HEK293 (cell line): ENCODE measurements at regions not wholly inside any gene's neighbourhood (a gene's known extent, or its start where the extent isn't known, plus 50 kb on each side); places are given as distances from the start of the nearest gene placed in this dataset.

Experiments
- CTCF ChIA-PET: fragments of 350-600 bp; formaldehyde crosslinking; extraction: SDS; loops from one replicate; lab custom pipeline; 2021; ENCODE audit warnings: antibody characterized with exemption; lab: Yijun Ruan, JAX
- POLR2A ChIA-PET: fragments of 300-600 bp; formaldehyde crosslinking; extraction: SDS; loops from one replicate; lab custom pipeline; 2020; ENCODE audit warnings: antibody characterized with exemption, inconsistent platforms; lab: Yijun Ruan, JAX
- H3K27ac ChIP-seq: fragments of 200-500 bp; sonication (Bioruptor generic); 2 replicates; pipeline ENCODE4 v1.5.1; 2014; ENCODE audit warnings: low read depth, low read length, control low read depth, inconsistent platforms; ENCODE audit errors: extremely low read depth
- H3K36me3 ChIP-seq, 2 experiments: fragments of 200-500 bp in 1 of 2; sonication (Bioruptor generic) in 1 of 2; 1 replicate in 1 of 2; 2 replicates in 1 of 2; pipeline ENCODE4 v1.5.1; 2014 to 2017; ENCODE audit warnings: inconsistent platforms in 2 of 2, low read length in 2 of 2; ENCODE audit not compliant: control insufficient read depth in 2 of 2, insufficient read depth in 1 of 2
- H3K4me1 ChIP-seq: fragments of 200-500 bp; sonication (Bioruptor generic); 2 replicates; pipeline ENCODE4 v1.5.1; 2014; ENCODE audit warnings: mild to moderate bottlenecking, low read length, inconsistent platforms; ENCODE audit not compliant: control insufficient read depth, insufficient read depth
- H3K4me3 ChIP-seq: 2 replicates; pipeline ENCODE4 v1.5.1; 2011; ENCODE audit warnings: low read depth, mild to moderate bottlenecking, control low read depth, low read length, moderate library complexity
- H3K9me3 ChIP-seq: fragments of 200-500 bp; sonication (Bioruptor generic); 2 replicates; pipeline ENCODE4 v1.5.1; 2014; ENCODE audit warnings: low read depth, low read length, inconsistent platforms; ENCODE audit not compliant: control insufficient read depth, insufficient read depth
- GFI1B ChIP-seq: fragments of 450-650 bp; formaldehyde crosslinking; IDR thresholded peaks from 2 replicates; pipeline ENCODE4 v1.5.1; 2016; ENCODE audit warnings: missing biosample characterization, missing genetic modification characterization
- GLIS1 ChIP-seq: fragments of 450-650 bp; formaldehyde crosslinking; IDR thresholded peaks from 2 replicates; pipeline ENCODE4 v1.5.1; 2016; ENCODE audit warnings: missing biosample characterization, missing genetic modification characterization
- HOXC10 ChIP-seq: sonication (generic); formaldehyde crosslinking; IDR thresholded peaks from 2 replicates; pipeline ENCODE4 v1.8.1; 2023; ENCODE audit warnings: mild to moderate bottlenecking, missing genetic modification reagents
- KLF10 ChIP-seq: fragments of 450-650 bp; IDR thresholded peaks from 2 replicates; pipeline ENCODE4 v1.5.1; 2018; ENCODE audit warnings: missing biosample characterization, mild to moderate bottlenecking, missing genetic modification characterization
- MEIS1 ChIP-seq: sonication (generic); formaldehyde crosslinking; IDR thresholded peaks from 2 replicates; pipeline ENCODE4 v1.8.1; 2022; ENCODE audit warnings: missing genetic modification reagents, mild to moderate bottlenecking, borderline replicate concordance
- PRDM6 ChIP-seq: fragments of 450-650 bp; formaldehyde crosslinking; IDR thresholded peaks from 2 replicates; pipeline ENCODE4 v1.5.1; 2017; ENCODE audit warnings: missing biosample characterization, missing genetic modification characterization
- REPIN1 ChIP-seq: fragments of 450-650 bp; formaldehyde crosslinking; IDR thresholded peaks from 2 replicates; pipeline ENCODE4 v1.5.1; 2017; ENCODE audit warnings: missing biosample characterization, missing genetic modification characterization, low read depth
- WT1 ChIP-seq: fragments of 450-650 bp; formaldehyde crosslinking; IDR thresholded peaks from 2 replicates; pipeline ENCODE4 v1.5.1; 2016; ENCODE audit warnings: missing biosample characterization, missing genetic modification characterization
- ZBTB26 ChIP-seq: fragments of 450-650 bp; formaldehyde crosslinking; optimal IDR thresholded peaks from 2 replicates; pipeline ENCODE3; 2016; ENCODE audit warnings: missing biosample characterization, mild to moderate bottlenecking, missing genetic modification characterization
- ZBTB49 ChIP-seq: fragments of 450-650 bp; formaldehyde crosslinking; IDR thresholded peaks from 2 replicates; pipeline ENCODE4 v1.5.1; 2016; ENCODE audit warnings: missing biosample characterization, missing genetic modification characterization, low read depth
- ZBTB7A ChIP-seq: fragments of 450-650 bp; formaldehyde crosslinking; IDR thresholded peaks from 2 replicates; pipeline ENCODE4 v1.5.1; 2016; ENCODE audit warnings: low read depth, missing biosample characterization, missing genetic modification characterization
- ZNF155 ChIP-seq: fragments of 450-650 bp; formaldehyde crosslinking; IDR thresholded peaks from 2 replicates; pipeline ENCODE4 v1.5.1; 2016; ENCODE audit warnings: missing biosample characterization, missing genetic modification characterization
- ZNF221 ChIP-seq: fragments of 450-650 bp; formaldehyde crosslinking; IDR thresholded peaks from 2 replicates; pipeline ENCODE4 v1.5.1; 2017; ENCODE audit warnings: missing biosample characterization, missing genetic modification characterization, borderline replicate concordance
- ZNF23 ChIP-seq: fragments of 450-650 bp; formaldehyde crosslinking; IDR thresholded peaks from 2 replicates; pipeline ENCODE4 v1.5.1; 2016; ENCODE audit warnings: missing biosample characterization, missing genetic modification characterization, borderline replicate concordance
- ZNF248 ChIP-seq: fragments of 450-650 bp; formaldehyde crosslinking; IDR thresholded peaks from 2 replicates; pipeline ENCODE4 v1.5.1; 2017; ENCODE audit warnings: missing biosample characterization, missing genetic modification characterization
- ZNF302 ChIP-seq: fragments of 450-650 bp; formaldehyde crosslinking; IDR thresholded peaks from 2 replicates; pipeline ENCODE4 v1.5.1; 2016; ENCODE audit warnings: missing biosample characterization, missing genetic modification characterization, low read depth
- ZNF311 ChIP-seq: fragments of 450-650 bp; formaldehyde crosslinking; IDR thresholded peaks from 2 replicates; pipeline ENCODE4 v1.5.1; 2017; ENCODE audit warnings: missing biosample characterization, missing genetic modification characterization, borderline replicate concordance
- ZNF423 ChIP-seq: fragments of 450-650 bp; formaldehyde crosslinking; IDR thresholded peaks from 2 replicates; pipeline ENCODE4 v1.5.1; 2016; ENCODE audit warnings: missing biosample characterization, missing genetic modification characterization
- ZNF518A ChIP-seq: fragments of 450-650 bp; formaldehyde crosslinking; conservative IDR thresholded peaks from 2 replicates; pipeline ENCODE4 v1.5.1; 2016; ENCODE audit warnings: low read depth, missing biosample characterization, missing genetic modification characterization
- ZNF544 ChIP-seq: fragments of 450-650 bp; formaldehyde crosslinking; IDR thresholded peaks from 2 replicates; pipeline ENCODE4 v1.5.0; 2017; ENCODE audit warnings: missing biosample characterization, missing genetic modification characterization
- ZNF549 ChIP-seq: fragments of 450-650 bp; IDR thresholded peaks from 2 replicates; pipeline ENCODE4 v1.5.1; 2018; ENCODE audit warnings: missing biosample characterization, missing genetic modification characterization, mild to moderate bottlenecking, inconsistent platforms, moderate library complexity
- ZNF558 ChIP-seq: fragments of 450-650 bp; formaldehyde crosslinking; IDR thresholded peaks from 2 replicates; pipeline ENCODE4 v1.5.1; 2016; ENCODE audit warnings: missing biosample characterization, missing genetic modification characterization
- ZNF621 ChIP-seq: fragments of 450-650 bp; formaldehyde crosslinking; IDR thresholded peaks from 2 replicates; pipeline ENCODE4 v1.5.1; 2017; ENCODE audit warnings: missing biosample characterization, missing genetic modification characterization
- ZNF624 ChIP-seq: fragments of 450-650 bp; formaldehyde crosslinking; IDR thresholded peaks from 2 replicates; pipeline ENCODE4 v1.5.1; 2017; ENCODE audit warnings: missing biosample characterization, missing genetic modification characterization
- ZNF658 ChIP-seq: fragments of 450-650 bp; formaldehyde crosslinking; IDR thresholded peaks from 2 replicates; pipeline ENCODE4; 2016; ENCODE audit warnings: missing biosample characterization, missing genetic modification characterization
- ZNF677 ChIP-seq: fragments of 450-650 bp; IDR thresholded peaks from 2 replicates; pipeline ENCODE4 v1.5.0; 2018; ENCODE audit warnings: missing biosample characterization, mild to moderate bottlenecking, missing genetic modification characterization, moderate library complexity
- ZNF768 ChIP-seq: fragments of 450-650 bp; formaldehyde crosslinking; IDR thresholded peaks from 2 replicates; pipeline ENCODE4 v1.5.1; 2018; ENCODE audit warnings: missing biosample characterization, mild to moderate bottlenecking, missing genetic modification characterization

- POLR2A ChIA-PET: no interaction called here
- TF ChIP-seq ZNF558 (tag by site-specific recombination): no peak
- no peak for TF ChIP-seq ZNF621 (tag by site-specific recombination)
- no peak for TF ChIP-seq ZNF768 (tag by site-specific recombination)
- TF ChIP-seq REPIN1 (tag by site-specific recombination): no peak
- TF ChIP-seq ZNF624 (tag by site-specific recombination): no peak
- TF ChIP-seq ZNF423: no peak
- TF ChIP-seq ZNF248 (tag by site-specific recombination): no peak
- TF ChIP-seq ZNF677: no peak
- no peak for TF ChIP-seq ZBTB26 (tag by site-specific recombination)
- TF ChIP-seq KLF10 (tag by site-specific recombination): no peak
- TF ChIP-seq ZNF549: no peak
- no peak for TF ChIP-seq MEIS1 (CRISPR knock-in tag)
- no peak for TF ChIP-seq PRDM6
- TF ChIP-seq HOXC10 (CRISPR knock-in tag): no peak
- no peak for TF ChIP-seq GLIS1 (tag by site-specific recombination)
- Histone ChIP-seq H3K36me3 (no peaks in the 10 kb centered on the region), H3K4me1 (peaks cover 7% of the 10 kb centered on the region; the same call in 1 of the 2 replicates), H3K9me3 (no peaks in the 10 kb centered on the region), H3K4me3 (no peak overlapping the region), H3K27ac (no peak overlapping the region)
- CTCF ChIA-PET: no interaction called here
These were observed 107.2 kb downstream of the BTG1 start for GRCh38 chr12:92038476-92038875.

GRCh38 chr12:92036771-92037453 lies 108.7 kb downstream of the BTG1 start:
- ChIA-PET POLR2A (no interaction called here), CTCF (interaction anchor here (0.6 kb wide), 1 partner anchor 274 kb away, joined by 8 read pairs; no protein-coding TSS in a partner anchor)
- H3K36me3 ChIP-seq: no peaks in the 10 kb centered on the region
- no peak overlapping the region for H3K4me3 ChIP-seq
- TF ChIP-seq GFI1B (tag by site-specific recombination) (no peak), REPIN1 (tag by site-specific recombination) (no peak), ZNF302 (tag by site-specific recombination) (no peak), ZNF221 (tag by site-specific recombination) (no peak), ZBTB7A (tag by site-specific recombination) (no peak), WT1 (no peak), ZNF311 (tag by site-specific recombination) (no peak), ZNF155 (tag by site-specific recombination) (no peak), ZNF658 (tag by site-specific recombination) (no peak), ZBTB49 (tag by site-specific recombination) (no peak), ZNF518A (tag by site-specific recombination) (no peak), ZNF544 (tag by site-specific recombination) (no peak), ZNF23 (tag by site-specific recombination) (no peak)
- H3K9me3 ChIP-seq: no peaks in the 10 kb centered on the region
- peaks cover 7% of the 10 kb centered on the region; the same call in 1 of the 2 replicates for H3K4me1 ChIP-seq
- no peak overlapping the region for H3K27ac ChIP-seq
